NCI-H2107 (cell line): ENCODE measurements at regions not wholly inside any gene's neighbourhood (a gene's known extent, or its start where the extent isn't known, plus 50 kb on each side); places are given as distances from the start of the nearest gene placed in this dataset.

Source experiments
- DNase-seq: peaks from one replicate; lab custom pipeline; 2025; lab: John Stamatoyannopoulos, UW

GRCh38 chr12:77122236-77122635 is 56.9 kb upstream of the E2F7 start:
- DNase-seq, result no peak

GRCh38 chr12:77120156-77121085 is 55.1 kb upstream of the E2F7 start:
- no peak for DNase-seq

GRCh38 chr12:77118696-77119095 is 53.3 kb upstream of the E2F7 start:
- no peak for DNase-seq

- no peak for DNase-seq
Measured at GRCh38 chr12:77116277-77116676, 50.9 kb upstream of the E2F7 start.

GRCh38 chr12:77115471-77115870 is 50.1 kb upstream of the E2F7 start:
- DNase-seq, result no peak
